GM12864 (cell line): ENCODE measurements at regions not wholly inside any gene's neighbourhood (a gene's known extent, or its start where the extent isn't known, plus 50 kb on each side); places are given as distances from the start of the nearest gene placed in this dataset.

Experiments used
- DNase-seq: peaks from one replicate; pipeline ENCODE4 v3.0.0-alpha.2; 2011; ENCODE audit warnings: low read depth
- H3K4me3 ChIP-seq: 2 replicates; pipeline ENCODE4 v1.5.1; 2011; ENCODE audit warnings: mild to moderate bottlenecking, low read depth, low read length, control low read depth
- TF ChIP-seq, protein P1 (sequence below): IDR thresholded peaks from 2 replicates; pipeline ENCODE4 v1.5.1; 2011; ENCODE audit warnings: low read depth, mild to moderate bottlenecking, moderate library complexity, low read length, control low read depth, inconsistent platforms; ENCODE audit errors: missing control alignments

DNA sequence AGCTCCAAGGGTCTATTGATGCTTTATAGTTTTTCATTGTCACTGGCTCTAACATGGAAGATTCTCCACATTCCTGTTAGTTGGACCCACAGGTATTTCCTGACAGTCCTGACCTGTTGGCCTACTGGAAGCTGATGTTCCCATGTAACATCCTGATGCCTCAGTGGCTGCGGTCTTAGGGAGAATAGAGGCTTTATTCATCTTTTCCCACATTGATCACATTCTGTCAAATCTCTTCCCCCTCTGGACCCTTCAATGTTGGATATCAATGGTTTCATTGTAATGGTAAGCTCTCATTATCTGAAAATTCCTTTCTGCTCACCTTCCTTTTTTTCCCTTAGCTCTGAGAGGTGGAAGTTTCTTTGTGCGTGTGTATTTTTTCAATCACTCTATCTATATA lies 280.9 kb upstream of the TBX3 start:
- no peak for DNase-seq
- no peak overlapping the region for H3K4me3 ChIP-seq
- TF ChIP-seq, protein P1, sequence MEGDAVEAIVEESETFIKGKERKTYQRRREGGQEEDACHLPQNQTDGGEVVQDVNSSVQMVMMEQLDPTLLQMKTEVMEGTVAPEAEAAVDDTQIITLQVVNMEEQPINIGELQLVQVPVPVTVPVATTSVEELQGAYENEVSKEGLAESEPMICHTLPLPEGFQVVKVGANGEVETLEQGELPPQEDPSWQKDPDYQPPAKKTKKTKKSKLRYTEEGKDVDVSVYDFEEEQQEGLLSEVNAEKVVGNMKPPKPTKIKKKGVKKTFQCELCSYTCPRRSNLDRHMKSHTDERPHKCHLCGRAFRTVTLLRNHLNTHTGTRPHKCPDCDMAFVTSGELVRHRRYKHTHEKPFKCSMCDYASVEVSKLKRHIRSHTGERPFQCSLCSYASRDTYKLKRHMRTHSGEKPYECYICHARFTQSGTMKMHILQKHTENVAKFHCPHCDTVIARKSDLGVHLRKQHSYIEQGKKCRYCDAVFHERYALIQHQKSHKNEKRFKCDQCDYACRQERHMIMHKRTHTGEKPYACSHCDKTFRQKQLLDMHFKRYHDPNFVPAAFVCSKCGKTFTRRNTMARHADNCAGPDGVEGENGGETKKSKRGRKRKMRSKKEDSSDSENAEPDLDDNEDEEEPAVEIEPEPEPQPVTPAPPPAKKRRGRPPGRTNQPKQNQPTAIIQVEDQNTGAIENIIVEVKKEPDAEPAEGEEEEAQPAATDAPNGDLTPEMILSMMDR = no peak

DNA sequence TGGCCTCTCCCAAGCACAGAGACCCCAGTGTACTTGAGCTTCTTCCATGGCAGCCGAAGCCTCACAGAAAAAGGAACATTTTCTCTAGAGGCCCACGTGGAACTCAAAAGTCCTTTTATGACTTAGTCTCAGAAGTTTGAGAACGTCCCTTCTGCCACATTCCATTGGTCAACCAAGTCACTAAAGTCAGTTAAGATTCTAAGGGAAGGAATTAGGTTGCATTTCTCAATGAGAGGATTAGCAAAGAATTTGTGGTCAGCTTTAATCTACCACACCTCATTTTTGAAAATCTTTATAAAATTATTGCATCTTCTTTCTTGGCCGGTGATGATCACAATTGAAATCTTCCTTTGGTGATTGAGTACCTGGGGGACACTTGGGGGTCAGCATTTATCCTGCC lies 279.9 kb upstream of the TBX3 start:
- no peak overlapping the region for H3K4me3 ChIP-seq
- DNase-seq = no peak
- TF ChIP-seq, protein P1 = no peak

DNA sequence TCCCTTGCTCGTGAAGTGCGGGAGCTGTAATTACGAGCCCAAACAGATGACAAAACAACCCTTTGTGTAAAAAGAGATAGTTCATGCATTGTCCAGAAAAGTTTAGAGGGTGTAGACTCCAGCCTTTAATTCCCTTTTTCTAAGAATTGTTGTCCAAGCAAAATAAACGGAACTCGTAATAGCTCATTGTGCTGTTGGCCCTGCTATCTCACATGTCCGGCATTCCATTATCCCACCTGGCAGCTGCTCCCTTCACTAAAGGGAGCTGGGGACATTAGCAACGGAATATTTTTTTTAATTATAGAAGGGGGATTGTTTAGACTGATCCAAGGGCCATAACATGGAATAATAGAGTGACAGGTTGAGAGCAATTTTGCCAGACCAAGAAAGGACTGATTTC lies 277.5 kb upstream of the TBX3 start:
- DNase-seq = no peak
- H3K4me3 ChIP-seq = no peak overlapping the region
- TF ChIP-seq, protein P1 = no peak

DNA sequence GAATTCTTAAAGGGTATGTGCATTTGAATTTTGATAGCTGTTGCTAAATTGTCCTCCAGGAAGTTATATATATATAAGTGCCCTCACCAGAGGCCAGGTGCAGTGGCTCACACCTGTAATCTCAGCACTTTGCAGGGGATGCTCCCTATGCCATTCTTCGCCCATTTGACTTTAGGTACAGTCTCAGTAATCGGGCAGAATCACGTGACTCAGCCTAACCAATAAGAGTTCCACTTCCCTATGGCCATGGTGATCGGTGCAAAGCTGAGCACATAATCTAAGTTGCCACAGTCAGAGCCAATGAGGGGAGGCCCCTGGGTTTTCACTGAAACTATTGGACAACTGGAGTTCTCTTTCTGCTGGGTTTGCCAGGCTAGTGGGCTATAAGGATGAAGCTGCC lies 274.6 kb upstream of the TBX3 start:
- no peak overlapping the region for H3K4me3 ChIP-seq
- no peak for DNase-seq
- TF ChIP-seq, protein P1 = no peak

DNA sequence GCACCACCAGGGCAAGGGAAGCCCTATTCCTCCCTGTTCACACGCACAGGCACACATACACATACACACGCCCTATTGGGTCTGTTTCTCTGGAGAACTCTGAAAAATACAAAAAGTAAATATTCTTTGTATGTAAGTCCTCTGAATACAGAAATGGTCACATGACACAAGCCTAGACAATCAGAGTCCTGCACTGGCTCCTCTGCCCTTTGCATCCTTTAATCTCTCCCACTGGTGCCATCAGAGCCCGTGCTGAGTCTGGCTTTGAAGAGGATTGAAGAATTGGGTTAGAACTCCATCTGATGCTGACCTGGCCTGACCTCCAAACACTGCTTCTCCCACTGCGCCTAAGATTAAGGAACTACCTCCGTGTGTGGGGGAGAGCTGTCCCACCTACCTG lies 273.2 kb upstream of the TBX3 start:
- TF ChIP-seq, protein P1 = no peak
- H3K4me3 ChIP-seq = no peak overlapping the region
- no peak for DNase-seq

DNA sequence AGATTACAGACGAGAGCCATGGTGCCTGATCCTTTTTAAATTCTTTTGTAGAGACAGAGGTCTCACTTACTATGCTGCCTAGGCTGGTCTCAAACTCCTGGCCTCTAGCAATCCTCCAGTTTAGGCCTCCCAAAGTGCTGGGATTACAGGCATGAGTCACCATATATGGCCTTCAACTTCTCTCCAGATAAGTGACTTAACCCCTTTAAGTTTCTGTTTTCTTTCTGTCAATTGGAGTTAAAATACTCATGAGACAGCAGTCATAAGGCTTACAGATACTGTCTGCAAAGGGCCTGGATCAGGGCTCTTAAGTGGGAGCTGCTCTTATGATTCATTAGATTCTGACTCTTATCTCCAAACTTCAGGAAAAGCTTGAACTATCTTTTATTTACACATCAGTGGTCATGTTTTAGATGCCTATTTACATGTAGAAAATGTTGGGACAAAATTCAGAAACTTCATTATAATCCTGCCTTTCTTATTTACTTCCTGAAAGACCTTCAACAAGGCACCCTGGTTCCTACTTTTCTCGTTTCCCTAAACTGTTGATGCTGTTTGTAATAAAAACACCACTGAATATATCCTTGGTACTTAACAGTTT lies 271.5 kb upstream of the TBX3 start:
- TF ChIP-seq, protein P1 = no peak
- no peak overlapping the region for H3K4me3 ChIP-seq
- DNase-seq = no peak

DNA sequence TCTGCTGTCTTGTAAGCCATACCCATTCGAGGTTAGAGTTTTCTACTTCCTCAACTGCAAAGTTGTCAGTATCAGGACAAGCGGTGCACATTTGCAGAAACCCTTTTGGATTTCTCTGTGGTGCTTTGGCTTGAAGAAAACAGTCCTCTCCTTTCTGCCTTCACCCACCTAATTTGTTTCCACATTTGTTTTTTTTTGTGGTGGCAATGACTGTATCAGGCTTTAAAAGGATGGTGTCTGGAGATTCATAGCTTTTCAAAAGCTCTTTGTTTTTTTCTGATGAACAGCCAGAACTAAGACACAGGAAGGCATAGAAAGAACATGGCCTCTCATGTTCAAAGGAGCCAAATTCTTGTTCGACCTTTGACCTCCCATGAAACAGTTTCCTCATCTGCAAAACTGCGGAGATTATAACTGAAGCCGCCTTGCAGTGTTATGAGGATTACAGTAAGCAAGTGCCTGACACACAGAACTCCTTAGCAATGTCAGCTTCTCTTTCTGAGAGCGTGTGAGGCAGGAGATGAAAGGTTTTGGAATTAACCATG lies 270.6 kb upstream of the TBX3 start:
- no peak overlapping the region for H3K4me3 ChIP-seq
- TF ChIP-seq, protein P1 = no peak
- DNase-seq = no peak
